K562 (cell line): ENCODE measurements at regions not wholly inside any gene's neighbourhood (a gene's known extent, or its start where the extent isn't known, plus 50 kb on each side); places are given as distances from the start of the nearest gene placed in this dataset.

Source experiments
- ATAC-seq: fragments of 200-7000 bp; cut with Tn5 transposase; 3 replicates; pipeline ENCODE4 v1.9.1; 2020; ENCODE audit warnings: moderate library complexity
- BruUV-seq: library from RNA; stranded (reverse); fragments of 400-500 nt; replicated peaks from 2 replicates; lab custom pipeline; 2021; lab: Mats Ljungman, UMichigan
- CTCF ChIA-PET: fragments of 300-600 bp; formaldehyde crosslinking; extraction: SDS; loops from one replicate; lab custom pipeline; 2021; ENCODE audit warnings: low intra/inter-chr PET ratio; lab: Yijun Ruan, JAX
- POLR2A ChIA-PET: fragments of 300-600, 350-650 bp; sonication (Branson Sonifier 250); formaldehyde crosslinking; extraction: SDS; loops from one replicate; lab custom pipeline; 2021; ENCODE audit warnings: antibody characterized with exemption, inconsistent platforms; lab: Yijun Ruan, JAX
- DNase-seq, 4 experiments: peaks; one replicate each; pipeline versions ENCODE4 v3.0.0 to v3.0.0-alpha.2; 2011 to 2018; ENCODE audit warnings: low spot score in 3 of 4, mixed read lengths in 3 of 4; ENCODE audit errors: extremely low read depth in 1 of 4
- FAIRE-seq: peaks from 2 replicates; lab custom pipeline; 2011; peaks lifted over from hg19 to GRCh38; lab: Jason Lieb, UNC
- H2AFZ ChIP-seq: 2 replicates; pipeline ENCODE4 v1.6.0; 2011; ENCODE audit warnings: low read depth, low read length, control low read depth, inconsistent platforms
- H3K27ac ChIP-seq: fragments of 200-600 bp; 3 replicates; pipeline ENCODE4 v1.8.0; 2011; ENCODE audit warnings: low read depth, mild to moderate bottlenecking, control low read depth, inconsistent platforms, low read length, moderate library complexity, mixed read lengths; ENCODE audit errors: extremely low read depth
- H3K27me3 ChIP-seq, 2 experiments: fragments of 300-600 bp in 1 of 2; 2 replicates in 1 of 2; 3 replicates in 1 of 2; pipeline versions ENCODE4 v1.6.0 to v1.8.0; 2011; ENCODE audit warnings: inconsistent platforms in 2 of 2, low read length in 2 of 2, mild to moderate bottlenecking in 1 of 2, mixed read lengths in 1 of 2, moderate library complexity in 1 of 2; ENCODE audit not compliant: control insufficient read depth in 2 of 2, insufficient read depth in 2 of 2
- H3K36me3 ChIP-seq: fragments of 300-600 bp; 3 replicates; pipeline ENCODE4 v1.8.0; 2011; ENCODE audit warnings: mild to moderate bottlenecking, low read length, inconsistent platforms; ENCODE audit not compliant: control insufficient read depth, insufficient read depth
- H3K4me1 ChIP-seq, 2 experiments: fragments of 200-600 bp in 1 of 2; replicated peaks in 1 of 2; 2 replicates in 1 of 2; 3 replicates in 1 of 2; pipeline versions ENCODE4 v1.5.1 to v1.8.0; 2011; ENCODE audit warnings: inconsistent platforms in 2 of 2, low read length in 2 of 2, mild to moderate bottlenecking in 1 of 2, mixed read lengths in 1 of 2, moderate library complexity in 1 of 2; ENCODE audit not compliant: control insufficient read depth in 2 of 2, insufficient read depth in 2 of 2
- H3K4me2 ChIP-seq: 2 replicates; pipeline ENCODE4 v1.6.1; 2011; ENCODE audit warnings: low read length, control low read depth, inconsistent platforms, mixed read lengths; ENCODE audit not compliant: insufficient read depth
- H3K4me3 ChIP-seq: fragments of 200-600 bp; sonication (generic), shearing (Covaris generic); 2 replicates; pipeline ENCODE4 v1.5.1; 2016; ENCODE audit warnings: control low read depth, inconsistent platforms
- H3K79me2 ChIP-seq: fragments of 200-600 bp; 3 replicates; pipeline ENCODE4 v1.8.0; 2011; ENCODE audit warnings: low read length, inconsistent platforms; ENCODE audit not compliant: control insufficient read depth, insufficient read depth
- H3K9ac ChIP-seq, 2 experiments: 2 replicates each; pipeline versions ENCODE4 v1.6.0 to v1.6.1; 2011; ENCODE audit warnings: low read depth in 2 of 2, low read length in 2 of 2, control low read depth in 1 of 2, inconsistent platforms in 1 of 2, mild to moderate bottlenecking in 1 of 2, mixed read lengths in 1 of 2; ENCODE audit not compliant: insufficient read depth in 1 of 2
- H3K9me1 ChIP-seq: one replicate; pipeline ENCODE4 v1.6.0; 2011; ENCODE audit warnings: inconsistent platforms, mild to moderate bottlenecking, low read length, moderate library complexity; ENCODE audit not compliant: control insufficient read depth, insufficient read depth
- H3K9me3 ChIP-seq: replicated peaks from 2 replicates; pipeline ENCODE4 v1.5.1; 2011; ENCODE audit warnings: low read depth, low read length, inconsistent platforms; ENCODE audit not compliant: control insufficient read depth, insufficient read depth
- H4K20me1 ChIP-seq: replicated peaks from 2 replicates; pipeline ENCODE4 v1.6.1; 2011; ENCODE audit warnings: low read length, inconsistent platforms, mixed read lengths; ENCODE audit not compliant: control insufficient read depth, insufficient read depth
- BRD4 ChIP-seq: fragments of 200-600 bp; sonication (generic); IDR thresholded peaks from 2 replicates; pipeline ENCODE4 v1.6.1; 2017; ENCODE audit warnings: inconsistent platforms
- CCNT2 ChIP-seq: IDR thresholded peaks from 2 replicates; pipeline ENCODE4 v1.6.1; 2011; ENCODE audit warnings: borderline replicate concordance, low read depth, mild to moderate bottlenecking, moderate library complexity, mixed read lengths, low read length; ENCODE audit not compliant: insufficient read length; ENCODE audit errors: extremely low read depth
- CREB3 ChIP-seq: fragments of 450-650 bp; conservative IDR thresholded peaks from 2 replicates; pipeline ENCODE4 v1.6.1; 2016; ENCODE audit warnings: missing genetic modification characterization, low read depth, mild to moderate bottlenecking, missing compliant biosample characterization, moderate library complexity
- ETV1 ChIP-seq: fragments of 450-650 bp; conservative IDR thresholded peaks from 2 replicates; pipeline ENCODE4 v1.6.1; 2016; ENCODE audit warnings: missing genetic modification characterization, control low read depth, low read depth, missing compliant biosample characterization
- NFRKB ChIP-seq: fragments of 450-650 bp; IDR thresholded peaks from 2 replicates; pipeline ENCODE4 v1.6.1; 2016; ENCODE audit warnings: low read depth
- PHF21A ChIP-seq: fragments of 450-650 bp; IDR thresholded peaks from 2 replicates; pipeline ENCODE4 v1.6.1; 2017; ENCODE audit warnings: low read depth, borderline replicate concordance
- ZBTB49 ChIP-seq: sonication (generic); formaldehyde crosslinking; IDR thresholded peaks from 2 replicates; pipeline ENCODE4 v1.8.0; 2022; ENCODE audit warnings: missing genetic modification reagents, mild to moderate bottlenecking, borderline replicate concordance
- ZNF282 ChIP-seq: sonication (generic); formaldehyde crosslinking; IDR thresholded peaks from 2 replicates; pipeline ENCODE4 v1.8.1; 2023; ENCODE audit warnings: missing genetic modification reagents
- ZNF639 ChIP-seq, 2 experiments: fragments of 200-800 bp in 1 of 2; sonication (Bioruptor generic) in 1 of 2; sonication (generic) in 1 of 2; formaldehyde crosslinking in 1 of 2; IDR thresholded peaks in 1 of 2; conservative IDR thresholded peaks in 1 of 2; 2 replicates each; pipeline versions ENCODE4 v1.5.0 to v1.6.1; 2016 to 2020; ENCODE audit warnings: missing compliant biosample characterization in 1 of 2, missing genetic modification characterization in 1 of 2, missing genetic modification reagents in 1 of 2
- ZNF696 ChIP-seq: fragments of 250-450 bp; sonication (Bioruptor Pico); conservative IDR thresholded peaks from 2 replicates; pipeline ENCODE4 v1.4.0; 2020; ENCODE audit warnings: mild to moderate bottlenecking, moderate library complexity
- WGBS: fragments of 100-300 bp; shearing (Covaris generic); methylation state at CpG from one replicate; pipeline ENCODE4 v1.1.6; 2016; ENCODE audit warnings: low coverage, mixed read lengths; ENCODE audit not compliant: insufficient coverage; ENCODE audit errors: missing lambda C conversion rate; 5-methylcytosine and 5-hydroxymethylcytosine counted together
- in situ Hi-C: fragments of 300-500 bp; cut with MboI; formaldehyde crosslinking; loops from 4 replicates; pipeline ENCODE4 v1.15.0; 2018; ENCODE audit warnings: inconsistent platforms, mixed read lengths
- intact Hi-C: fragments of 100-400 bp; cut with micrococcal nuclease; formaldehyde crosslinking; loops from 2 replicates; pipeline ENCODE4 v1.14.2; 2022

- no TSS peak for BruUV-seq
- Histone ChIP-seq H3K4me1 (no peaks in the 10 kb centered on the region), H2AFZ (no peak overlapping the region), H3K9me3 (no peaks in the 10 kb centered on the region), H3K27ac (no peak overlapping the region), H3K9me1 (no peaks in the 10 kb centered on the region), H3K9ac (no peak overlapping the region), H4K20me1 (no peaks in the 10 kb centered on the region), H3K4me2 (no peak overlapping the region), H3K79me2 (no peaks in the 10 kb centered on the region), H3K36me3 (no peaks in the 10 kb centered on the region), H3K27me3 (no peaks in the 10 kb centered on the region), H3K4me3 (no peak overlapping the region)
- TF ChIP-seq BRD4, result no peak
- TF ChIP-seq ZNF696 (CRISPR knock-in tag), result no peak
- no peak for TF ChIP-seq NFRKB
- TF ChIP-seq ZNF639 (CRISPR knock-in tag; conservative IDR thresholded peaks at IDR 0.05 in 1 of 2, IDR thresholded peaks at IDR 0.05 in 1 of 2), result no peak
- no peak for TF ChIP-seq ETV1 (tag)
- TF ChIP-seq PHF21A, result no peak
- no peak for TF ChIP-seq ZNF282 (CRISPR knock-in tag)
- no peak for TF ChIP-seq CREB3 (tag)
- TF ChIP-seq ZBTB49, result no peak
- no peak for TF ChIP-seq CCNT2
- POLR2A ChIA-PET, result no interaction called here
- ATAC-seq (no peak), FAIRE-seq (no peak), DNase-seq (no peak)
- CTCF ChIA-PET, result no interaction called here
- 0% methylated on average over 3 of the region's 3 CpGs for whole genome bisulfite sequencing
- intact Hi-C loops, result no loop called here
- in situ Hi-C loops, result no loop called here
Observed at GRCh38 chr14:82878951-82879350, 1345.3 kb upstream of the SEL1L start.
